ENCODE measurements at regions not wholly inside any gene's neighbourhood (a gene's known extent, or its start where the extent isn't known, plus 50 kb on each side); places are given as distances from the start of the nearest gene placed in this dataset.

- DNase-seq (ENCODE audit: low read depth in 2 of 2) = no peak
Measured at GRCh38 chr2:23286758-23287704, 97.9 kb upstream of the KLHL29 start.

GRCh38 chr2:23289671-23290070 lies 95.3 kb upstream of the KLHL29 start:
- no peak for DNase-seq (ENCODE audit: low read depth in 2 of 2)

GRCh38 chr2:23291239-23291638 lies 93.7 kb upstream of the KLHL29 start:
- DNase-seq (ENCODE audit: low read depth in 2 of 2) = no peak

- DNase-seq (ENCODE audit: low read depth in 2 of 2) = no peak
Measured at GRCh38 chr2:23292024-23292423, 93.0 kb upstream of the KLHL29 start.

- no peak for DNase-seq (ENCODE audit: low read depth in 2 of 2)
Measured at GRCh38 chr2:23293063-23293462, 91.9 kb upstream of the KLHL29 start.

- DNase-seq (ENCODE audit: low read depth in 2 of 2) = no peak
Measured at GRCh38 chr2:23293731-23294130, 91.2 kb upstream of the KLHL29 start.

GRCh38 chr2:23294238-23294637 lies 90.7 kb upstream of the KLHL29 start:
- DNase-seq (ENCODE audit: low read depth in 2 of 2) = no peak

GRCh38 chr2:23296691-23297090 lies 88.3 kb upstream of the KLHL29 start:
- no peak for DNase-seq (ENCODE audit: low read depth in 2 of 2)

GRCh38 chr2:23297112-23297511 lies 87.9 kb upstream of the KLHL29 start:
- DNase-seq (ENCODE audit: low read depth in 2 of 2) = no peak

- no peak for DNase-seq (ENCODE audit: low read depth in 2 of 2)
Measured at GRCh38 chr2:23298551-23298950, 86.4 kb upstream of the KLHL29 start.

- DNase-seq (ENCODE audit: low read depth in 2 of 2) = no peak
Measured at GRCh38 chr2:23299476-23300195, 85.3 kb upstream of the KLHL29 start.

GRCh38 chr2:23301136-23301535 lies 83.8 kb upstream of the KLHL29 start:
- DNase-seq (ENCODE audit: low read depth in 2 of 2) = no peak

GRCh38 chr2:23302591-23302990 lies 82.4 kb upstream of the KLHL29 start:
- DNase-seq (ENCODE audit: low read depth in 2 of 2) = no peak

- no peak for DNase-seq (ENCODE audit: low read depth in 2 of 2)
Measured at GRCh38 chr2:23306401-23306800, 78.6 kb upstream of the KLHL29 start.

- DNase-seq (ENCODE audit: low read depth in 2 of 2) = no peak
Measured at GRCh38 chr2:23311186-23311585, 73.8 kb upstream of the KLHL29 start.

GRCh38 chr2:23312996-23313606 lies 71.9 kb upstream of the KLHL29 start:
- no peak for DNase-seq (ENCODE audit: low read depth in 2 of 2)

- DNase-seq (ENCODE audit: low read depth in 2 of 2) = no peak
Measured at GRCh38 chr2:23314687-23315086, 70.3 kb upstream of the KLHL29 start.

- no peak for DNase-seq (ENCODE audit: low read depth in 2 of 2)
Measured at GRCh38 chr2:23320058-23320457, 64.9 kb upstream of the KLHL29 start.

- no peak for DNase-seq (ENCODE audit: low read depth in 2 of 2)
Measured at GRCh38 chr2:23321751-23322150, 63.2 kb upstream of the KLHL29 start.

- DNase-seq (ENCODE audit: low read depth in 2 of 2) = no peak
Measured at GRCh38 chr2:23322567-23323197, 62.3 kb upstream of the KLHL29 start.

GRCh38 chr2:23323198-23323916 lies 61.6 kb upstream of the KLHL29 start:
- no peak for DNase-seq (ENCODE audit: low read depth in 2 of 2)

All from stimulated activated CD8-positive, alpha-beta memory T cell treated with anti-CD3 and anti-CD28 coated beads, Interleukin-7, amount 100 ng/mL, for 4 hours (primary cell).